ENCODE measurements at regions not wholly inside any gene's neighbourhood (a gene's known extent, or its start where the extent isn't known, plus 50 kb on each side); places are given as distances from the start of the nearest gene placed in this dataset.

DNA sequence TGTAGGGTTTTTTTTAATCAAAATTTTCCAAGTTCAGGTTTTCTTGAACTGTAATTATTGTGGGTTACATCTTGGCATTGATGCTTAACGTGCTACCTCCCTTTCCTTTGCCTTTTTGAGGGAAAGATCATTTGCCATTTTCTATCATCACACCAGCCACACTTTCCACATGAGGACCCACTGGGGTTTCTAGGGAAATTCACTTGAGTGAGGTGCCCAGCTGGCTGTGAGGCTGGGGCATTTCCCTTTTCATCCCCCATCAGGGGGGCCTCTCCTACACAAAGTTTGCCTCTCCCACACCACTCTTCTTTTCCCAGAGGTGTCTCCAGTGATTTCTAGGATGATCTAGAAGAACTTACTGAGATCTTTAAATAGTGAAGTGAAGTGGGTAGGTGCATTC is 335.7 kb downstream of the BMP4 start:
- Mint-ChIP-seq H3K4me1 (no peaks in the 10 kb centered on the region), H3K27ac (no peak overlapping the region), H3K4me3 (no peak overlapping the region), H3K27me3 (ENCODE audit: insufficient read depth, low read depth, poor library complexity) (no peaks in the 10 kb centered on the region), H3K36me3 (ENCODE audit: low read depth) (no peaks in the 10 kb centered on the region), H3K9me3 (no peaks in the 10 kb centered on the region; the same call in 2 of the 3 replicates)
- H3K27me3 ChIP-seq (ENCODE audit: insufficient read depth): no peaks in the 10 kb centered on the region
- H4K20me1 ChIP-seq (replicated peaks; ENCODE audit: insufficient read depth): no peaks in the 10 kb centered on the region
- TF ChIP-seq JUNB (IDR thresholded peaks at IDR 0.05; ENCODE audit: unreplicated experiment) (no peak), ZNF114 (CRISPR knock-in tag; IDR thresholded peaks at IDR 0.05) (no peak), EZH2 (IDR thresholded peaks at IDR 0.05; ENCODE audit: low read depth, unreplicated experiment) (no peak), ZNF331 (CRISPR knock-in tag; IDR thresholded peaks at IDR 0.05; ENCODE audit: low read depth) (no peak), NANOG (IDR thresholded peaks at IDR 0.05; ENCODE audit: borderline replicate concordance) (no peak), POLR2AphosphoS5 (IDR thresholded peaks at IDR 0.05; ENCODE audit: low read depth) (no peak), CREB1 (CRISPR knock-in tag; IDR thresholded peaks at IDR 0.05; ENCODE audit: low read depth) (no peak), EZH2phosphoT487 (IDR thresholded peaks at IDR 0.05; ENCODE audit: unreplicated experiment) (no peak), STAT1 (IDR thresholded peaks at IDR 0.05; ENCODE audit: unreplicated experiment) (no peak)
- TF ChIP-seq, protein P1, sequence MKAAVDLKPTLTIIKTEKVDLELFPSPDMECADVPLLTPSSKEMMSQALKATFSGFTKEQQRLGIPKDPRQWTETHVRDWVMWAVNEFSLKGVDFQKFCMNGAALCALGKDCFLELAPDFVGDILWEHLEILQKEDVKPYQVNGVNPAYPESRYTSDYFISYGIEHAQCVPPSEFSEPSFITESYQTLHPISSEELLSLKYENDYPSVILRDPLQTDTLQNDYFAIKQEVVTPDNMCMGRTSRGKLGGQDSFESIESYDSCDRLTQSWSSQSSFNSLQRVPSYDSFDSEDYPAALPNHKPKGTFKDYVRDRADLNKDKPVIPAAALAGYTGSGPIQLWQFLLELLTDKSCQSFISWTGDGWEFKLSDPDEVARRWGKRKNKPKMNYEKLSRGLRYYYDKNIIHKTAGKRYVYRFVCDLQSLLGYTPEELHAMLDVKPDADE (IDR thresholded peaks at IDR 0.05): no peak
- TF ChIP-seq, protein P2, sequence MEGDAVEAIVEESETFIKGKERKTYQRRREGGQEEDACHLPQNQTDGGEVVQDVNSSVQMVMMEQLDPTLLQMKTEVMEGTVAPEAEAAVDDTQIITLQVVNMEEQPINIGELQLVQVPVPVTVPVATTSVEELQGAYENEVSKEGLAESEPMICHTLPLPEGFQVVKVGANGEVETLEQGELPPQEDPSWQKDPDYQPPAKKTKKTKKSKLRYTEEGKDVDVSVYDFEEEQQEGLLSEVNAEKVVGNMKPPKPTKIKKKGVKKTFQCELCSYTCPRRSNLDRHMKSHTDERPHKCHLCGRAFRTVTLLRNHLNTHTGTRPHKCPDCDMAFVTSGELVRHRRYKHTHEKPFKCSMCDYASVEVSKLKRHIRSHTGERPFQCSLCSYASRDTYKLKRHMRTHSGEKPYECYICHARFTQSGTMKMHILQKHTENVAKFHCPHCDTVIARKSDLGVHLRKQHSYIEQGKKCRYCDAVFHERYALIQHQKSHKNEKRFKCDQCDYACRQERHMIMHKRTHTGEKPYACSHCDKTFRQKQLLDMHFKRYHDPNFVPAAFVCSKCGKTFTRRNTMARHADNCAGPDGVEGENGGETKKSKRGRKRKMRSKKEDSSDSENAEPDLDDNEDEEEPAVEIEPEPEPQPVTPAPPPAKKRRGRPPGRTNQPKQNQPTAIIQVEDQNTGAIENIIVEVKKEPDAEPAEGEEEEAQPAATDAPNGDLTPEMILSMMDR (conservative IDR thresholded peaks at IDR 0.05; ENCODE audit: low read depth in 2 of 2): no peak
- TF ChIP-seq, protein P3, sequence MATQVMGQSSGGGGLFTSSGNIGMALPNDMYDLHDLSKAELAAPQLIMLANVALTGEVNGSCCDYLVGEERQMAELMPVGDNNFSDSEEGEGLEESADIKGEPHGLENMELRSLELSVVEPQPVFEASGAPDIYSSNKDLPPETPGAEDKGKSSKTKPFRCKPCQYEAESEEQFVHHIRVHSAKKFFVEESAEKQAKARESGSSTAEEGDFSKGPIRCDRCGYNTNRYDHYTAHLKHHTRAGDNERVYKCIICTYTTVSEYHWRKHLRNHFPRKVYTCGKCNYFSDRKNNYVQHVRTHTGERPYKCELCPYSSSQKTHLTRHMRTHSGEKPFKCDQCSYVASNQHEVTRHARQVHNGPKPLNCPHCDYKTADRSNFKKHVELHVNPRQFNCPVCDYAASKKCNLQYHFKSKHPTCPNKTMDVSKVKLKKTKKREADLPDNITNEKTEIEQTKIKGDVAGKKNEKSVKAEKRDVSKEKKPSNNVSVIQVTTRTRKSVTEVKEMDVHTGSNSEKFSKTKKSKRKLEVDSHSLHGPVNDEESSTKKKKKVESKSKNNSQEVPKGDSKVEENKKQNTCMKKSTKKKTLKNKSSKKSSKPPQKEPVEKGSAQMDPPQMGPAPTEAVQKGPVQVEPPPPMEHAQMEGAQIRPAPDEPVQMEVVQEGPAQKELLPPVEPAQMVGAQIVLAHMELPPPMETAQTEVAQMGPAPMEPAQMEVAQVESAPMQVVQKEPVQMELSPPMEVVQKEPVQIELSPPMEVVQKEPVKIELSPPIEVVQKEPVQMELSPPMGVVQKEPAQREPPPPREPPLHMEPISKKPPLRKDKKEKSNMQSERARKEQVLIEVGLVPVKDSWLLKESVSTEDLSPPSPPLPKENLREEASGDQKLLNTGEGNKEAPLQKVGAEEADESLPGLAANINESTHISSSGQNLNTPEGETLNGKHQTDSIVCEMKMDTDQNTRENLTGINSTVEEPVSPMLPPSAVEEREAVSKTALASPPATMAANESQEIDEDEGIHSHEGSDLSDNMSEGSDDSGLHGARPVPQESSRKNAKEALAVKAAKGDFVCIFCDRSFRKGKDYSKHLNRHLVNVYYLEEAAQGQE (IDR thresholded peaks at IDR 0.05; ENCODE audit: unreplicated experiment): no peak
- TF ChIP-seq, protein P4, sequence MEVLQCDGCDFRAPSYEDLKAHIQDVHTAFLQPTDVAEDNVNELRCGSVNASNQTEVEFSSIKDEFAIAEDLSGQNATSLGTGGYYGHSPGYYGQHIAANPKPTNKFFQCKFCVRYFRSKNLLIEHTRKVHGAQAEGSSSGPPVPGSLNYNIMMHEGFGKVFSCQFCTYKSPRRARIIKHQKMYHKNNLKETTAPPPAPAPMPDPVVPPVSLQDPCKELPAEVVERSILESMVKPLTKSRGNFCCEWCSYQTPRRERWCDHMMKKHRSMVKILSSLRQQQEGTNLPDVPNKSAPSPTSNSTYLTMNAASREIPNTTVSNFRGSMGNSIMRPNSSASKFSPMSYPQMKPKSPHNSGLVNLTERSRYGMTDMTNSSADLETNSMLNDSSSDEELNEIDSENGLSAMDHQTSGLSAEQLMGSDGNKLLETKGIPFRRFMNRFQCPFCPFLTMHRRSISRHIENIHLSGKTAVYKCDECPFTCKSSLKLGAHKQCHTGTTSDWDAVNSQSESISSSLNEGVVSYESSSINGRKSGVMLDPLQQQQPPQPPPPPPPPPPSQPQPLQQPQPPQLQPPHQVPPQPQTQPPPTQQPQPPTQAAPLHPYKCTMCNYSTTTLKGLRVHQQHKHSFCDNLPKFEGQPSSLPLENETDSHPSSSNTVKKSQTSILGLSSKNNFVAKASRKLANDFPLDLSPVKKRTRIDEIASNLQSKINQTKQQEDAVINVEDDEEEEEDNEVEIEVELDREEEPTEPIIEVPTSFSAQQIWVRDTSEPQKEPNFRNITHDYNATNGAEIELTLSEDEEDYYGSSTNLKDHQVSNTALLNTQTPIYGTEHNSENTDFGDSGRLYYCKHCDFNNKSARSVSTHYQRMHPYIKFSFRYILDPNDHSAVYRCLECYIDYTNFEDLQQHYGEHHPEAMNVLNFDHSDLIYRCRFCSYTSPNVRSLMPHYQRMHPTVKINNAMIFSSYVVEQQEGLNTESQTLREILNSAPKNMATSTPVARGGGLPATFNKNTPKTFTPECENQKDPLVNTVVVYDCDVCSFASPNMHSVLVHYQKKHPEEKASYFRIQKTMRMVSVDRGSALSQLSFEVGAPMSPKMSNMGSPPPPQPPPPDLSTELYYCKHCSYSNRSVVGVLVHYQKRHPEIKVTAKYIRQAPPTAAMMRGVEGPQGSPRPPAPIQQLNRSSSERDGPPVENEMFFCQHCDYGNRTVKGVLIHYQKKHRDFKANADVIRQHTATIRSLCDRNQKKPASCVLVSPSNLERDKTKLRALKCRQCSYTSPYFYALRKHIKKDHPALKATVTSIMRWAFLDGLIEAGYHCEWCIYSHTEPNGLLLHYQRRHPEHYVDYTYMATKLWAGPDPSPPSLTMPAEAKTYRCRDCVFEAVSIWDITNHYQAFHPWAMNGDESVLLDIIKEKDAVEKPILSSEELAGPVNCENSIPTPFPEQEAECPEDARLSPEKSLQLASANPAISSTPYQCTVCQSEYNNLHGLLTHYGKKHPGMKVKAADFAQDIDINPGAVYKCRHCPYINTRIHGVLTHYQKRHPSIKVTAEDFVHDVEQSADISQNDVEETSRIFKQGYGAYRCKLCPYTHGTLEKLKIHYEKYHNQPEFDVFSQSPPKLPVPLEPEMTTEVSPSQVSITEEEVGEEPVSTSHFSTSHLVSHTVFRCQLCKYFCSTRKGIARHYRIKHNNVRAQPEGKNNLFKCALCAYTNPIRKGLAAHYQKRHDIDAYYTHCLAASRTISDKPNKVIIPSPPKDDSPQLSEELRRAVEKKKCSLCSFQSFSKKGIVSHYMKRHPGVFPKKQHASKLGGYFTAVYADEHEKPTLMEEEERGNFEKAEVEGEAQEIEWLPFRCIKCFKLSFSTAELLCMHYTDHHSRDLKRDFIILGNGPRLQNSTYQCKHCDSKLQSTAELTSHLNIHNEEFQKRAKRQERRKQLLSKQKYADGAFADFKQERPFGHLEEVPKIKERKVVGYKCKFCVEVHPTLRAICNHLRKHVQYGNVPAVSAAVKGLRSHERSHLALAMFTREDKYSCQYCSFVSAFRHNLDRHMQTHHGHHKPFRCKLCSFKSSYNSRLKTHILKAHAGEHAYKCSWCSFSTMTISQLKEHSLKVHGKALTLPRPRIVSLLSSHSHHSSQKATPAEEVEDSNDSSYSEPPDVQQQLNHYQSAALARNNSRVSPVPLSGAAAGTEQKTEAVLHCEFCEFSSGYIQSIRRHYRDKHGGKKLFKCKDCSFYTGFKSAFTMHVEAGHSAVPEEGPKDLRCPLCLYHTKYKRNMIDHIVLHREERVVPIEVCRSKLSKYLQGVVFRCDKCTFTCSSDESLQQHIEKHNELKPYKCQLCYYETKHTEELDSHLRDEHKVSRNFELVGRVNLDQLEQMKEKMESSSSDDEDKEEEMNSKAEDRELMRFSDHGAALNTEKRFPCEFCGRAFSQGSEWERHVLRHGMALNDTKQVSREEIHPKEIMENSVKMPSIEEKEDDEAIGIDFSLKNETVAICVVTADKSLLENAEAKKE (CRISPR knock-in tag; IDR thresholded peaks at IDR 0.05): no peak
- H3K4me3 ChIP-seq: no peak overlapping the region
- no peak overlapping the region for H2AFZ ChIP-seq
- no peak overlapping the region for H3K4me2 ChIP-seq
- no peak overlapping the region for H3K27ac ChIP-seq (ENCODE audit: low read depth)
- H3K36me3 ChIP-seq (ENCODE audit: insufficient read depth): no peaks in the 10 kb centered on the region
- H3K4me1 ChIP-seq (ENCODE audit: insufficient read depth): no peaks in the 10 kb centered on the region
- no peak for DNase-seq (ENCODE audit: low spot score)
- peaks cover 8% of the 10 kb centered on the region; the same call in 1 of the 2 replicates for H3K9me2 ChIP-seq (ENCODE audit: insufficient read depth)
- no peaks in the 10 kb centered on the region for H3K79me2 ChIP-seq (replicated peaks; ENCODE audit: insufficient read depth)
- ATAC-seq: no peak
- H3F3A ChIP-seq (replicated peaks; ENCODE audit: low read depth): no peaks in the 10 kb centered on the region

All from GM23338 (cell line).